Heart left ventricle (tissue), 16 donors: ENCODE measurements at regions not wholly inside any gene's neighbourhood (a gene's known extent, or its start where the extent isn't known, plus 50 kb on each side); places are given as distances from the start of the nearest gene placed in this dataset.

Source experiments
- ATAC-seq, 4 donors: fragments of 200-7000 bp; cut with Tn5 transposase; one replicate each; pipeline ENCODE4 v1.9.1; 2020 to 2022; ENCODE audit warnings: moderate library complexity in 4 of 4, mild to moderate bottlenecking in 3 of 4, moderate number of reproducible peaks in 1 of 4
- DNase-seq, 5 donors: peaks; one replicate each; pipeline ENCODE4 v3.0.0-alpha.2; 2020
- H3K27ac ChIP-seq, 12 donors: fragments of 200-600 bp; sonication (generic) in 4 of 12; one replicate each; pipeline versions ENCODE4 v1.5.0 to v1.8.0; 2016 to 2022; ENCODE audit warnings: mild to moderate bottlenecking in 2 of 12
- H3K27me3 ChIP-seq, 9 donors: fragments of 200-600 bp; sonication (generic) in 2 of 9; one replicate each; pipeline versions ENCODE4 v1.5.1 to v1.8.0; 2016 to 2022; ENCODE audit warnings: mild to moderate bottlenecking in 3 of 9
- H3K36me3 ChIP-seq, 9 donors: fragments of 200-600 bp; sonication (generic) in 2 of 9; one replicate each; pipeline versions ENCODE4 v1.5.0 to v1.8.0; 2018 to 2022; ENCODE audit warnings: mild to moderate bottlenecking in 2 of 9
- H3K4me1 ChIP-seq, 12 donors: fragments of 200-600 bp; sonication (generic) in 4 of 12; one replicate each; pipeline versions ENCODE4 v1.5.0 to v1.8.0; 2016 to 2022; ENCODE audit warnings: mild to moderate bottlenecking in 3 of 12
- H3K4me3 ChIP-seq, 12 donors: fragments of 200-600 bp; sonication (generic) in 4 of 12; one replicate each; pipeline versions ENCODE4 v1.5.0 to v1.8.0; 2017 to 2022; ENCODE audit warnings: mild to moderate bottlenecking in 9 of 12, moderate library complexity in 4 of 12
- H3K9me3 ChIP-seq, 12 donors: fragments of 200-600 bp; sonication (generic) in 4 of 12; one replicate each; pipeline versions ENCODE4 v1.5.0 to v1.8.0; 2016 to 2022; ENCODE audit warnings: mild to moderate bottlenecking in 1 of 12
- POLR2A ChIP-seq, 2 donors: fragments of 450-650 bp; IDR thresholded peaks; one replicate each; pipeline ENCODE4 v1.6.1; 2017; ENCODE audit warnings: antibody characterized with exemption in 2 of 2, mild to moderate bottlenecking in 2 of 2, moderate library complexity in 2 of 2
- WGBS, 4 donors: extraction: QIAGEN DNeasy Blood & Tissue Kit in 2 of 4; methylation state at CpG; one replicate each; pipeline versions ENCODE4 v1.1.5 to v1.1.7; 2013 to 2018; 5-methylcytosine and 5-hydroxymethylcytosine counted together
- intact Hi-C, 10 donors: fragments of 100-400 bp; cut with DNase I; formaldehyde crosslinking; loops; one replicate each; pipeline versions ENCODE4 v1.11.1 to v1.14.2; 2022
- TF ChIP-seq, protein P1 (sequence below), 12 donors: fragments of 200-600 bp; sonication (generic) in 4 of 12; IDR thresholded peaks; one replicate each; pipeline versions ENCODE4 v1.5.0 to v1.8.0; 2018 to 2022; ENCODE audit warnings: antibody characterized with exemption in 12 of 12, mild to moderate bottlenecking in 5 of 12
- donor health status: ischemic (EF 13 %, LVEDD 7.1; RV severe dilation, severe dysfunction).
- donor health status: healthy with polysubstance abuse.
- donor health status: DM: no; HTN: yes; CAD: no.
- donor health status: DM: no; HTN: no; CAD: no.
- donor health status: ischemic (EF 25% LVEDD 6.9; RV normal size, moderate dysfunction).
- donor health status: ischemic (EF 25% LVEDD 5.7; RV mildly dilated, moderate dysfunction).
- donor health status: healthy.
- donor health status: DM: yes; HTN: yes; CAD: no.
- donor health status: ischemic (EF 35%, LVEDD 5.7; RV mildly dilated, moderate dysfunction).
- donor health status: nonischemic (EF 11% LVEDD 7.7; RV severe dilation, severe dysfunction).
- donor health status: DM: yes; HTN: yes; CAD: no.
- donor health status: PGD.
- donor health status: ischemic (EF 29% LVEDD 5.4; RV normal size, mild dysfunction).
- donor health status: nonischemic (EF 23%, LVEDD 6.1; RV moderate dilation, normal function).

DNA sequence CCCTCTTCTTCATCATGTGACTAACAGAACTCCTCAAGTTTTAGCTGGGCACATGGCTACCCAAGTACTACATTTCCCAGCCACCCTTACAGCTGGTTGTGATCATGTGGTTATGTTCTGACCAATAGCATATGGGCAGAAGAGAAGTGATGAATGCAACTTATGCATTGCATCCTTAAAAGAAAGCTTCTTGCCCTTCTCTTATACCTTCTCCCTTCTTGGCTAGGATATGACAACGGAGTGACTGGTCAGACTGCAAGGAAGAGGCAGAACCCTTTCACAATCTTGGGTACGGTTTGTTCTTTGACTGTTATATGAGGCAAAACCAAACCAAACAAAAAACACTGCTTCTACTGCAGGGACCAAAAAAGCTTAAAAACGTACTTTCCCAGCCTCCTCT is 66.5 kb upstream of the MAX start:
- WGBS, 4 donors = 35 to 76% (median 66%) methylated on average over 3 of the region's 3 CpGs
- H3K9me3 ChIP-seq = no peaks in the 10 kb centered on the region
- H3K27me3 ChIP-seq = peaks cover 0 to 16% (median 6%) of the 10 kb centered on the region in 9 donors
- H3K36me3 ChIP-seq = no peaks in the 10 kb centered on the region
- no peak for TF ChIP-seq POLR2A (IDR thresholded peaks at IDR 0.05)
- TF ChIP-seq, protein P1, sequence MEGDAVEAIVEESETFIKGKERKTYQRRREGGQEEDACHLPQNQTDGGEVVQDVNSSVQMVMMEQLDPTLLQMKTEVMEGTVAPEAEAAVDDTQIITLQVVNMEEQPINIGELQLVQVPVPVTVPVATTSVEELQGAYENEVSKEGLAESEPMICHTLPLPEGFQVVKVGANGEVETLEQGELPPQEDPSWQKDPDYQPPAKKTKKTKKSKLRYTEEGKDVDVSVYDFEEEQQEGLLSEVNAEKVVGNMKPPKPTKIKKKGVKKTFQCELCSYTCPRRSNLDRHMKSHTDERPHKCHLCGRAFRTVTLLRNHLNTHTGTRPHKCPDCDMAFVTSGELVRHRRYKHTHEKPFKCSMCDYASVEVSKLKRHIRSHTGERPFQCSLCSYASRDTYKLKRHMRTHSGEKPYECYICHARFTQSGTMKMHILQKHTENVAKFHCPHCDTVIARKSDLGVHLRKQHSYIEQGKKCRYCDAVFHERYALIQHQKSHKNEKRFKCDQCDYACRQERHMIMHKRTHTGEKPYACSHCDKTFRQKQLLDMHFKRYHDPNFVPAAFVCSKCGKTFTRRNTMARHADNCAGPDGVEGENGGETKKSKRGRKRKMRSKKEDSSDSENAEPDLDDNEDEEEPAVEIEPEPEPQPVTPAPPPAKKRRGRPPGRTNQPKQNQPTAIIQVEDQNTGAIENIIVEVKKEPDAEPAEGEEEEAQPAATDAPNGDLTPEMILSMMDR (IDR thresholded peaks at IDR 0.05) = no peak
- ATAC-seq (peak; percentile 20 to 56 (median 31)), DNase-seq (no peak)
- intact Hi-C loops = loop anchor here in 8 of 10 donors (2.0 to 10.0 kb wide), 10 partner anchors 184 to 796 kb away; partner anchors contain the start of genes FUT8 (in 5 of the 8) and FNTB (in 1 of the 8)
- H3K27ac ChIP-seq = peak overlapping the region in 7 of 12 donors; percentile 32 to 54 (median 46)
- peaks cover 0 to 11% (median 2%) of the 10 kb centered on the region in 12 donors for H3K4me1 ChIP-seq
- no peak overlapping the region for H3K4me3 ChIP-seq

DNA sequence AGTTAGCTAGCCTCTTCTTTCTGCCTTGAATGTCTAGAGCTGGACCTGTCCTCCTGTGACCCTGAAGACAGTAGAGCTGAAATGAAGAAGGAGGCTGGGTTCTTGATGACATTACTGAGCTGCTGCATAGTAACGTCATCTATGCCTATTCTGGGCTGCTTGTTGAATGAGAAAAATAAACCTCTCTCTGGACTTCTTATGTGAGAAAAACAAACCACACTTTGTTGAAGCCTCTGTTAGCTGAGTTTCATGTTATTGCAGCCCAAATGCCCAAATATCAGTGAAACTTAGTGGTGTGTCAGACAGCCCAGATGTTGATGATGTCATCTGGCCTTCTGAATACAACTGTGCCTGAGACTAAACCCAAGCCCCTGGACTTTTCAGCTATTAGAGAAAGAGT is 67.0 kb upstream of the MAX start:
- H3K27me3 ChIP-seq = peaks cover 0 to 16% (median 6%) of the 10 kb centered on the region in 9 donors
- DNase-seq (no peak), ATAC-seq (peak; percentile 28 to 83 (median 68))
- H3K4me3 ChIP-seq = no peak overlapping the region
- peaks cover 0 to 11% (median 2%) of the 10 kb centered on the region in 12 donors for H3K4me1 ChIP-seq
- TF ChIP-seq, protein P1 (IDR thresholded peaks at IDR 0.05) = no peak
- no peak for TF ChIP-seq POLR2A (IDR thresholded peaks at IDR 0.05)
- intact Hi-C loops = loop anchor here in 8 of 10 donors (2.0 to 10.0 kb wide), 10 partner anchors 185 to 795 kb away; partner anchors contain the start of genes FUT8 (in 5 of the 8) and FNTB (in 1 of the 8)
- no peaks in the 10 kb centered on the region for H3K36me3 ChIP-seq
- peak overlapping the region in 7 of 12 donors; percentile 32 to 54 (median 46) for H3K27ac ChIP-seq
- WGBS, 4 donors = 67 to 76% (median 69%) methylated on average over 1 of the region's 1 CpG
- no peaks in the 10 kb centered on the region for H3K9me3 ChIP-seq

DNA sequence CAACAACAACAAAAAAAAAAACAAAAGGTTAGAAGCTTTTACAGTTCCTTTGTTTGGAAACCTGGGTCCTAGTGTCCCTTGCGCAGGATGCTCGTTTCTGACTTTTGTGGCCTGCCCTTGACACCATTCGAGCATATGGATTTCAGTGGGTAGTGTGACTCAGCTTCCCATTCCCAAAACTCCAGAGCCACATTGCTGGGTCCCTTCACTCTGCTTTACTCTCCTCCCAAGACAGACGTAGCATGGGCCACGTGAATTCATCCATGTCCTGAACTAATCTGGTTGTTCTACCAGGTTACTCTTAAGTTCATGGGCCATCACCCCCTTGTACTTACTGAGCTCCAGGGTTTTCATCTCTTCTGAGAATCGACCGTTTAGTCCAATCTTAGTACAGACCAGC is 68.0 kb upstream of the MAX start:
- DNase-seq (no peak), ATAC-seq (peak in 1 of 4 donors; percentile 5)
- peaks cover 0 to 16% (median 6%) of the 10 kb centered on the region in 9 donors for H3K27me3 ChIP-seq
- no peak for TF ChIP-seq POLR2A (IDR thresholded peaks at IDR 0.05)
- TF ChIP-seq, protein P1 (IDR thresholded peaks at IDR 0.05) = no peak
- 60 to 74% (median 70%) methylated on average over 7 of the region's 7 CpGs for WGBS, 4 donors
- H3K27ac ChIP-seq = no peak overlapping the region
- H3K9me3 ChIP-seq = no peaks in the 10 kb centered on the region
- H3K4me3 ChIP-seq = peak overlapping the region in 3 of 12 donors; percentile 26 to 38 (median 37)
- H3K36me3 ChIP-seq = no peaks in the 10 kb centered on the region
- intact Hi-C loops = no loop called here
- H3K4me1 ChIP-seq = peaks cover 0 to 11% (median 2%) of the 10 kb centered on the region in 12 donors

DNA sequence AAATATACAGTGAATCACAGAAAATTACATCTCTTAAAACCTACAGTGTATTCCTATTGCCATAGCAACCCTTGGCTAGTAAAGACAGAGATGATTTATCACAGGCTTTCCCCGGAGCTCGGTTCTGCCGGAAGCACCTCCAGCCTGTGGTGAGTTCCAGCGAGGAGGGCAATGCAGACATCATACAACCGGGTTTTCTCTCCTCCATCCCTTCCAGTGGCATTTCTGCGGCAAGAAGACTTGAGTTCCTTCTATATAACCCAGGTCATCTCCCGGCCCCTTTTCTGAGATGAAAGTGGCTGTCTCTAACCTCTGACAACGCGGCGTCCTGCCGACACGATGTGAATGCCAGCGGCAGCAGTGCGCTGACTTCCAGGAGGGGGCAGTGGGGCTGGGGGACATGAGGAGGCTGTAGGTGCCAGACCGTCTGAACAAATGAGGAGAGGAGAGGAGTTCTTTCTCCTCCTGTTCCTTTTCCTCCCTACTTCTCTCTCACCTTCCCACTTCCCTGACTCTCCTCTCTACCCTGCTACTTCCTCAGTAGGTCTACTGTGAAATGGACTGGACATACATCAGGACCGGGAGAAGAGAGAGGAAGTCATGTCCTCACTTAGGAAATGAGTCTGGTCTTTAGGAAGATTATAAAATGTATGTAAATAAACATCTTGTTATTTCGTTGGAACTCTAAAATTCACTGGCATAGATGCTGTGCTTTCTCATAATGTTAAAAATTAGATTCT is 68.6 kb upstream of the MAX start:
- H3K9me3 ChIP-seq = no peaks in the 10 kb centered on the region
- no peak for DNase-seq

More for the DNA sequence above, 68.6 kb upstream of the MAX start:
- 12 to 16% (median 14%) methylated on average over 17 of the region's 17 CpGs for WGBS, 4 donors
- H3K36me3 ChIP-seq = no peaks in the 10 kb centered on the region
- no peak for TF ChIP-seq POLR2A (IDR thresholded peaks at IDR 0.05)
- TF ChIP-seq, protein P1 (IDR thresholded peaks at IDR 0.05) = peak in 3 of 12 donors; percentile 13 to 23 (median 15)
- peaks cover 0 to 16% (median 6%) of the 10 kb centered on the region in 9 donors for H3K27me3 ChIP-seq
- intact Hi-C loops = no loop called here
- peak in 3 of 4 donors; percentile 39 to 68 (median 48) for ATAC-seq
- no peak overlapping the region for H3K27ac ChIP-seq
- peaks cover 0 to 11% (median 2%) of the 10 kb centered on the region in 12 donors for H3K4me1 ChIP-seq
- H3K4me3 ChIP-seq = peak overlapping the region in 8 of 12 donors; percentile 8 to 38 (median 24)
